ENCODE measurements at regions not wholly inside any gene's neighbourhood (a gene's known extent, or its start where the extent isn't known, plus 50 kb on each side); places are given as distances from the start of the nearest gene placed in this dataset.

- TF ChIP-seq POLR2A (IDR thresholded peaks at IDR 0.05): no peak
- no peak for TF ChIP-seq CTCF (IDR thresholded peaks at IDR 0.05)
- H3K27ac ChIP-seq: no peak overlapping the region
- H3K27me3 ChIP-seq: no peaks in the 10 kb centered on the region
- no peak overlapping the region for H3K4me3 ChIP-seq
- no peak for DNase-seq
- no peaks in the 10 kb centered on the region for H3K9me3 ChIP-seq
- no peaks in the 10 kb centered on the region for H3K36me3 ChIP-seq
- no peaks in the 10 kb centered on the region for H3K4me1 ChIP-seq
Measured at GRCh38 chr2:150620855-150621254, 133.4 kb upstream of the RND3 start.

GRCh38 chr2:150620416-150620815, 132.9 kb upstream of the RND3 start:
- H3K27me3 ChIP-seq: no peaks in the 10 kb centered on the region
- DNase-seq: no peak
- no peak overlapping the region for H3K27ac ChIP-seq
- TF ChIP-seq CTCF (IDR thresholded peaks at IDR 0.05) (no peak), POLR2A (IDR thresholded peaks at IDR 0.05) (no peak)
- no peaks in the 10 kb centered on the region for H3K4me1 ChIP-seq
- H3K36me3 ChIP-seq: no peaks in the 10 kb centered on the region
- no peak overlapping the region for H3K4me3 ChIP-seq
- no peaks in the 10 kb centered on the region for H3K9me3 ChIP-seq

- Histone ChIP-seq H3K4me3 (no peak overlapping the region), H3K27me3 (no peaks in the 10 kb centered on the region), H3K36me3 (no peaks in the 10 kb centered on the region), H3K4me1 (no peaks in the 10 kb centered on the region), H3K9me3 (no peaks in the 10 kb centered on the region), H3K27ac (no peak overlapping the region)
- DNase-seq: no peak
- no peak for TF ChIP-seq POLR2A (IDR thresholded peaks at IDR 0.05)
- TF ChIP-seq CTCF (IDR thresholded peaks at IDR 0.05): no peak
Measured at GRCh38 chr2:150619607-150620330, 132.3 kb upstream of the RND3 start.

GRCh38 chr2:150618245-150618895, 130.9 kb upstream of the RND3 start:
- TF ChIP-seq POLR2A (IDR thresholded peaks at IDR 0.05): no peak
- no peak for TF ChIP-seq CTCF (IDR thresholded peaks at IDR 0.05)
- H3K4me1 ChIP-seq: no peaks in the 10 kb centered on the region
- H3K36me3 ChIP-seq: no peaks in the 10 kb centered on the region
- H3K4me3 ChIP-seq: no peak overlapping the region
- no peak for DNase-seq
- H3K27ac ChIP-seq: no peak overlapping the region
- H3K27me3 ChIP-seq: no peaks in the 10 kb centered on the region
- H3K9me3 ChIP-seq: no peaks in the 10 kb centered on the region

GRCh38 chr2:150617351-150617978, 130.0 kb upstream of the RND3 start:
- Histone ChIP-seq H3K4me1 (no peaks in the 10 kb centered on the region), H3K4me3 (no peak overlapping the region), H3K27me3 (no peaks in the 10 kb centered on the region), H3K27ac (no peak overlapping the region), H3K9me3 (no peaks in the 10 kb centered on the region), H3K36me3 (no peaks in the 10 kb centered on the region)
- TF ChIP-seq CTCF (IDR thresholded peaks at IDR 0.05): no peak
- no peak for TF ChIP-seq POLR2A (IDR thresholded peaks at IDR 0.05)
- DNase-seq: no peak
